Transverse colon (tissue), 4 donors: ENCODE measurements at regions not wholly inside any gene's neighbourhood (a gene's known extent, or its start where the extent isn't known, plus 50 kb on each side); places are given as distances from the start of the nearest gene placed in this dataset.

Experiments used
- DNase-seq: peaks from one replicate; pipeline ENCODE4 v3.0.0-alpha.2; 2019
- H3K27ac ChIP-seq, 4 donors: fragments of 200-600 bp; sonication (generic); 2 replicates each; pipeline ENCODE4 v1.5.1; 2016 to 2018; ENCODE audit warnings: inconsistent platforms in 4 of 4
- H3K27me3 ChIP-seq: fragments of 200-600 bp; sonication (generic); 2 replicates; pipeline ENCODE4 v1.5.1; 2017; ENCODE audit warnings: inconsistent platforms
- H3K36me3 ChIP-seq, 4 donors: fragments of 200-600 bp; sonication (generic); 2 replicates each; pipeline ENCODE4 v1.5.1; 2017 to 2019; ENCODE audit warnings: inconsistent platforms in 4 of 4
- H3K4me1 ChIP-seq, 4 donors: fragments of 200-600 bp; sonication (generic); 2 replicates each; pipeline ENCODE4 v1.5.1; 2017 to 2020; ENCODE audit warnings: inconsistent platforms in 4 of 4
- H3K4me3 ChIP-seq, 4 donors: fragments of 200-600 bp; sonication (generic); 1 replicate in 1 of 4; 2 replicates in 3 of 4; pipeline versions ENCODE4 v1.5.1 to v1.6.1; 2017 to 2019; ENCODE audit warnings: inconsistent platforms in 4 of 4
- H3K9me3 ChIP-seq, 2 donors: fragments of 200-600 bp; sonication (generic); 2 replicates each; pipeline ENCODE4 v1.5.1; 2017 to 2019; ENCODE audit warnings: inconsistent platforms in 2 of 2
- EP300 ChIP-seq: sonication (generic); formaldehyde crosslinking; IDR thresholded peaks from one replicate; pipeline ENCODE4 v1.6.1; 2017; ENCODE audit warnings: antibody characterized with exemption, low read depth
- POLR2A ChIP-seq: fragments of 450-650 bp; IDR thresholded peaks from one replicate; pipeline ENCODE4 v1.6.1; 2016; ENCODE audit warnings: antibody characterized with exemption, mild to moderate bottlenecking, moderate library complexity
- POLR2AphosphoS5 ChIP-seq, 3 donors: sonication (generic); formaldehyde crosslinking; IDR thresholded peaks; one replicate each; pipeline ENCODE4 v1.6.1; 2016; ENCODE audit warnings: antibody characterized with exemption in 3 of 3
- WGBS, 2 donors: methylation state at CpG; one replicate each; pipeline ENCODE4 v1.1.5; 2018; ENCODE audit warnings: low coverage in 1 of 2; 5-methylcytosine and 5-hydroxymethylcytosine counted together
- in situ Hi-C, 4 donors: fragments of 200-750 bp; cut with MboI; loops; one replicate each; pipeline versions ENCODE4 v1.15.0 to v1.15.1; 2017; ENCODE audit warnings: low sequenced_read_pairs in 3 of 4, low pct_ligation_motif_present in 1 of 4, low pct_unique_long_range_greater_than_20kb in 1 of 4
- intact Hi-C: fragments of 100-400 bp; cut with DNase I; formaldehyde crosslinking; loops from one replicate; pipeline ENCODE4 v1.15.1; 2023; ENCODE audit warnings: low total_unique reads
- TF ChIP-seq, protein P1 (sequence below), 5 experiments: fragments of 200-600 bp in 3 of 5; fragments of 450-650 bp in 2 of 5; sonication (generic) in 3 of 5; IDR thresholded peaks; 1 replicate in 2 of 5; 2 replicates in 3 of 5; pipeline ENCODE4 v1.5.1; 2016 to 2017; ENCODE audit warnings: antibody characterized with exemption in 5 of 5, inconsistent platforms in 3 of 5, mild to moderate bottlenecking in 2 of 5, moderate library complexity in 1 of 5

- in situ Hi-C loops (no loop called here), intact Hi-C loops (no loop called here)
- TF ChIP-seq EP300: no peak
- TF ChIP-seq POLR2A: no peak
- TF ChIP-seq, protein P1, sequence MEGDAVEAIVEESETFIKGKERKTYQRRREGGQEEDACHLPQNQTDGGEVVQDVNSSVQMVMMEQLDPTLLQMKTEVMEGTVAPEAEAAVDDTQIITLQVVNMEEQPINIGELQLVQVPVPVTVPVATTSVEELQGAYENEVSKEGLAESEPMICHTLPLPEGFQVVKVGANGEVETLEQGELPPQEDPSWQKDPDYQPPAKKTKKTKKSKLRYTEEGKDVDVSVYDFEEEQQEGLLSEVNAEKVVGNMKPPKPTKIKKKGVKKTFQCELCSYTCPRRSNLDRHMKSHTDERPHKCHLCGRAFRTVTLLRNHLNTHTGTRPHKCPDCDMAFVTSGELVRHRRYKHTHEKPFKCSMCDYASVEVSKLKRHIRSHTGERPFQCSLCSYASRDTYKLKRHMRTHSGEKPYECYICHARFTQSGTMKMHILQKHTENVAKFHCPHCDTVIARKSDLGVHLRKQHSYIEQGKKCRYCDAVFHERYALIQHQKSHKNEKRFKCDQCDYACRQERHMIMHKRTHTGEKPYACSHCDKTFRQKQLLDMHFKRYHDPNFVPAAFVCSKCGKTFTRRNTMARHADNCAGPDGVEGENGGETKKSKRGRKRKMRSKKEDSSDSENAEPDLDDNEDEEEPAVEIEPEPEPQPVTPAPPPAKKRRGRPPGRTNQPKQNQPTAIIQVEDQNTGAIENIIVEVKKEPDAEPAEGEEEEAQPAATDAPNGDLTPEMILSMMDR (IDR thresholded peaks at IDR 0.05): no peak
- TF ChIP-seq POLR2AphosphoS5 (IDR thresholded peaks at IDR 0.05): no peak
- WGBS, 2 donors: 96 to 100% methylated on average over 1 of the region's 1 CpG
- H3K27me3 ChIP-seq: no peaks in the 10 kb centered on the region
- H3K36me3 ChIP-seq: no peaks in the 10 kb centered on the region
- H3K4me1 ChIP-seq: no peaks in the 10 kb centered on the region
- no peak overlapping the region for H3K27ac ChIP-seq
- H3K4me3 ChIP-seq: no peak overlapping the region
- H3K9me3 ChIP-seq: no peaks in the 10 kb centered on the region
- no peak for DNase-seq
These were observed 670.0 kb downstream of the NCAM2 start for GRCh38 chr21:21668198-21668597.

DNA sequence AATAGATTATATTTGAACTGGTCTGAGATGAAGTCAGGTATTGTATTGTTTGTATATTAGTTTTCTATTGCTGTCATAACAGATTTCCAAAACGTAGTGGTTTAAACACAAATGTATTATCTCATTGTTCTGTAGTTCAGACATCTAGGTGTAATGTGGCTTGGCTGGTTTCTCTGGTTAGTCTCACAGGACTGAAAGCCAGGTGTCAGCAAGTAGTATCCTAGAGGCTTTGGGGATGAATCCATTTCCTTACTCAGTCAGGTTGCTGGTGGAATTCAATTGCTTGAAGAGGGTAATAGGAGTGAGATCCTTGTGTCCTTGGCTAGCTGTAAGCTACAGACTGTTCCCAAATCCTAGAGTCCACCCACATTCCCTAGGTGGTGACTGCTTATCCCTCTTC, 675.8 kb downstream of the NCAM2 start:
- H3K36me3 ChIP-seq: no peaks in the 10 kb centered on the region
- no peak overlapping the region for H3K27ac ChIP-seq
- TF ChIP-seq POLR2AphosphoS5 (IDR thresholded peaks at IDR 0.05): no peak
- TF ChIP-seq, protein P1 (IDR thresholded peaks at IDR 0.05): no peak
- TF ChIP-seq EP300: no peak
- no peak for TF ChIP-seq POLR2A
- no peak for DNase-seq
- H3K4me3 ChIP-seq: no peak overlapping the region
- in situ Hi-C loops: no loop called here
- peaks cover 0 to 4% of the 10 kb centered on the region in 2 donors for H3K9me3 ChIP-seq
- no peaks in the 10 kb centered on the region for H3K4me1 ChIP-seq
- 34% methylated on average over 1 of the region's 1 CpG; no CpG with 5 or more reads in 1 of the 2 donors for WGBS, 2 donors
- intact Hi-C loops: no loop called here
- no peaks in the 10 kb centered on the region for H3K27me3 ChIP-seq

DNA sequence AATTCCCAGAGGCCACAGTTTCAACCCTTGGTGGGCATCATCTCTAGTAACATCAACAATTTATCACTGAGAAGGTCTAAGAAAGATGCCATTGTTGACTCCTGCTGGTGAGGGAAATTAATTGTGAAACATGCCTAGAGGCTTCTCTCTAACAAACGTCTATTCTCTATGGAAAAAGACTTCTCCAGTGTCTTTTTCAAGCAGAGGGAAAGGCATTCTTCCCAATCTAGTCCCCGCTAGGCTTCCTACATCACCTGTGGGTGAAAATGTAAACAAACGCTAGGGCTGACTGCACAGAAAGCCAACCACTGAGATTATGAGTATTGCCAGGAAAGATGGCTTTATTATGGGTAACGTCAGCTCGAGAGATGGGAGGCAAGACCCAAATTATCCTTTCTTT, 677.4 kb downstream of the NCAM2 start:
- no peak overlapping the region for H3K27ac ChIP-seq
- peaks cover 0 to 6% of the 10 kb centered on the region in 2 donors for H3K9me3 ChIP-seq
- 51 to 70% methylated on average over 5 of the region's 5 CpGs for WGBS, 2 donors
- H3K27me3 ChIP-seq: no peaks in the 10 kb centered on the region
- no peak overlapping the region for H3K4me3 ChIP-seq
- TF ChIP-seq POLR2AphosphoS5 (IDR thresholded peaks at IDR 0.05): no peak
- no peak for TF ChIP-seq POLR2A
- no peak for TF ChIP-seq EP300
- TF ChIP-seq, protein P1 (IDR thresholded peaks at IDR 0.05): no peak
- in situ Hi-C loops: no loop called here
- no peaks in the 10 kb centered on the region for H3K36me3 ChIP-seq
- H3K4me1 ChIP-seq: no peaks in the 10 kb centered on the region
- intact Hi-C loops: no loop called here
- no peak for DNase-seq

GRCh38 chr21:21682172-21682571, 684.0 kb downstream of the NCAM2 start:
- Histone ChIP-seq H3K36me3 (no peaks in the 10 kb centered on the region), H3K27ac (no peak overlapping the region), H3K4me3 (no peak overlapping the region), H3K4me1 (no peaks in the 10 kb centered on the region), H3K27me3 (no peaks in the 10 kb centered on the region), H3K9me3 (peaks cover 0 to 6% of the 10 kb centered on the region in 2 donors)
- TF ChIP-seq, protein P1 (IDR thresholded peaks at IDR 0.05): no peak
- TF ChIP-seq EP300: no peak
- no peak for TF ChIP-seq POLR2AphosphoS5 (IDR thresholded peaks at IDR 0.05)
- TF ChIP-seq POLR2A: no peak
- in situ Hi-C loops: no loop called here
- intact Hi-C loops: no loop called here
- WGBS, 2 donors: 71% methylated on average over 2 of the region's 2 CpGs; no CpG with 5 or more reads in 1 of the 2 donors
- no peak for DNase-seq
